GM19035 (cell line): ENCODE measurements at regions not wholly inside any gene's neighbourhood (a gene's known extent, or its start where the extent isn't known, plus 50 kb on each side); places are given as distances from the start of the nearest gene placed in this dataset.
"Not testable (repeated sequence)": the region's sequence is repeated elsewhere in the genome, so short reads cannot be mapped to it uniquely, and the experiment has no call there.

ENCODE experiments used
- ATAC-seq: cut with Tn5 transposase; IDR thresholded peaks from one replicate; pipeline ENCODE4 v1.9.1; 2021; ENCODE audit not compliant: unreplicated experiment

DNA sequence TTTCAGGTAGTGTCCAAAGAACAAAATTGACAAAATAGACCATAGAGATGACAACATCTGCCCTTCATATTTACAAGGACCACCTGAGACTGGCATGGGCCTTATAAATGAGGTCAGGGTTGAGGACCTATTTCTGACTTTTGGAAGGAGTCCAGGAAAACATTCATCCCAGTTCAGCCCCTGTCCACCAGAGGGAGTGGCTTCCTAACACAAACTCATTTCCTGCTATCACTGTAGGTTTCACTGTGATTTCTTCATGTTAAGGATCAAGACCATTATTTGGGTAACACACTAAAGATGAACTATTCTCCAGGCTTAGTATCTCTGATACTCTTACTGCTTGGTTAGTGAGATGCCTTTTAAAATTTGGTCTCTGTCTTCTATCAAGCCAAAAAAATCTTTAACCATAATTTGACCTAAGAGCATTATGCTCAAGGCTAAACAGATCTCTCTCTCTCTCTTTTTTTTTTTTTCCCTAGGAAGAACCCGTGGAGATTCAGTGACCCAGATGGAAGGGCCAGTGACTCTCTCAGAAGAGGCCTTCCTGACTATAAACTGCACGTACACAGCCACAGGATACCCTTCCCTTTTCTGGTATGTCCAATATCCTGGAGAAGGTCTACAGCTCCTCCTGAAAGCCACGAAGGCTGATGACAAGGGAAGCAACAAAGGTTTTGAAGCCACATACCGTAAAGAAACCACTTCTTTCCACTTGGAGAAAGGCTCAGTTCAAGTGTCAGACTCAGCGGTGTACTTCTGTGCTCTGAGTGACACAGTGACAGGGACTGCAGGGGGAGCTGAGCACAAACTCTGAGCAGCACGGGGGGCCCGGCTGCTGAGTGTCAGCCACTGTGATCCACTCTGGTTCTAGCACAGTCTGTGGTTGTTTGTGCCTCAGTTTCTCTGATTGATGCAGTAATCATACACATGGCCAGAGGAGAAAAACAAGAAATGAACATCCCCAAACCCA lies 267.6 kb upstream of the OR4E1 start:
- ATAC-seq: no peak

DNA sequence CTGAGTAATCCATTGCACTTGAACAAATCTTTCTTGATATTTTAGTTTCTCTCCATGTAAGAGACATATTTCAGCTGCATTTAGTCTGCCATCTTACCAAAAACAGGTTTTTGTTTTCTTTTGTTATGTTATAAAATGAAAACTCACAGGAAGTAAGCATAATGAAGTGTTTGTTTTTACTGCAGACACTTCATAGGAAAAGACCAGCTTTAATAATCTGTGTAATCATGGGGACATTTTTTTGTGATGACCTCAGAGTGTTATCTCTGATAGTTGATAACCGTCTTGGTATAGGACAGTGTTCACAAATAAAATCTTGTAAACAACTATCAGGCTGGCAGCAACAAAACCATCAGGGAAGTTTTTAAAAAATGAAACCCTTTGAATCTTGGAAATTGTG lies 266.2 kb upstream of the OR4E1 start:
- ATAC-seq: no peak

DNA sequence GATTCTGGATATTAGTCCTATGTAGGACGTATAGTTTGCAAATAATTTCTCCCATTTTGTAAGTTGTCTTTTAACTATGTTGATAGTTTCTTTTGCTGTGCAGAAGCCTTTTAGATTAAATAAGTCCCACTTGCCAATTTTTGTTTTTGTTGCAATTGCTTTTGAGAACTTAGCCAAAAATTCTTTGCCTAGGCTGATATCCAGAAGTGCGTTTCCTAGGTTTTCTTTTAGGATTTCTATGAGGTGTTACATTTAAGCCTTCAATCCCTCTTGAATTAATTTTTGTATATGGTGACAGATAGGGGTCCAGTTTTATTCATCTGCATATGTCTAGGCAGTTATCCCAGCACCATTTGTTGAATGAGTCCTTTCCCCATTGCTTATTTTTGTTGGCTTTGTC lies 264.4 kb upstream of the OR4E1 start:
- ATAC-seq: no peak

DNA sequence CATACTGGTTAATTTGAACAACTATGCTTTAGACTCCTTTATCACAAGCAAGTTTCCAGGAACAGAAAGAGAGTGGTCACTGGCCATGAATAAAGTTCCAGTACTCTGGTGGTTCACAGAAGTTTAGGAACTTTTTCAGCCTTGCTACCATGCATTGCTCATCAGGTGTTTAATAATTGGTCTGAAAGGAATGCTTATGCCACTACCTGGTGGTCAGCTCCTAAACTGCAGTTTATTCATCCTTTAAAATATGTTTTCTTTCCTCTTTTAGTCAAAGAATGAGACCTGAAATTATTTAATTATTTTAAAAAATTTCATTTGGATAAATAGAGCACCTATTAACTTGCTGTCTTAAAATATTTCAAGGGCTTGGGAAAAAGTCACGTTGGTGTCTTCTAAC lies 260.1 kb upstream of the OR4E1 start:
- no peak for ATAC-seq

DNA sequence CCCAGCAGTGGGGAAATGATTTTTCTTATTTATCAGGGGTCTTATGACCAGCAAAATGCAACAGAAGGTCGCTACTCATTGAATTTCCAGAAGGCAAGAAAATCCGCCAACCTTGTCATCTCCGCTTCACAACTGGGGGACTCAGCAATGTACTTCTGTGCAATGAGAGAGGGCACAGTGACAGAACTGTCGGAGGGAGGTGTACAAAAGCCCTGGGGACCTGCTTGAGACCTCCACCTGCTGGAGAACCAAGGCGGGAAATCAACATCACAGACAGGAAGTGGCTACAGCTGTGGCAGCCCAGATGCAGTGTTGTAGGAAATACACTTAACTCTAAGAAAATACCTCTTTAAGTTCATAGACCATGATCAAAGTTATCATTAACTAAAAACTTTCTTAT lies 250.9 kb upstream of the OR4E1 start:
- peak; percentile 68 for ATAC-seq

DNA sequence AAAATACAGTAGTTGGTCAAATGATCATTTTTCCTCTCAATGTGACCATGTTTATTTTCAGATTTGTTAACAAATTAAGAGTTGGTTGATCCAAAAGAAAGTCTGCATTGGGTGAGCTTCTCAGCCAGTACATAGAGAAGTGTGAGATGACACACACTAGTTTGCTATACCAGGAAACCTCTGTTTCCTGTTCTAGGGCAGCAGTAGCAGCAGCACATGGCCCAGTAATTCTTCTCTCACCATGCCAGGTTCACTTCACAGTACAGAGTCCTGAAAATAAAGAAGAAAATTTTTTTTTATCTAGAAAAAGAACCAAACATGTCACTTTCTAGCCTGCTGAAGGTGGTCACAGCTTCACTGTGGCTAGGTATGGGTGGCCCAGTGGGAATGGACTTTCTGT lies 250.2 kb upstream of the OR4E1 start:
- ATAC-seq: no peak

DNA sequence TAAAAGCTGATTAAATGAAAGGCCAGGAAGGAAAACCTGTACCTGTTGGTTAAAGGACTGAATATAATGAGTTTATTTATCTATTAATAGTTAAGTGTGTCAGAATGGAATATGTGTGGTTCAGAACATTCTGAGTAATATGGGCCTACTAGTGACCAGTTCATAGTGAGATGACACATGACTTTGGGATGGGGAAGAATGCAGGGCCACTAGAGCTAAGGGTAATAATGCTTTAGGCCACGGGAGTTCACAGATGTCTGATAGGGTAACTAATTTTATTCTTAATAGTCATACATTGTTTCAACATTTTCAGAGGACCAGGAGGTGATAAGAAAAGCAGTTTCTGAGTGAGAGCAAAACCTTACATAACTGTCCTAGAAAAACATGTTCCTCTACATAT lies 247.8 kb upstream of the OR4E1 start:
- ATAC-seq: no peak

DNA sequence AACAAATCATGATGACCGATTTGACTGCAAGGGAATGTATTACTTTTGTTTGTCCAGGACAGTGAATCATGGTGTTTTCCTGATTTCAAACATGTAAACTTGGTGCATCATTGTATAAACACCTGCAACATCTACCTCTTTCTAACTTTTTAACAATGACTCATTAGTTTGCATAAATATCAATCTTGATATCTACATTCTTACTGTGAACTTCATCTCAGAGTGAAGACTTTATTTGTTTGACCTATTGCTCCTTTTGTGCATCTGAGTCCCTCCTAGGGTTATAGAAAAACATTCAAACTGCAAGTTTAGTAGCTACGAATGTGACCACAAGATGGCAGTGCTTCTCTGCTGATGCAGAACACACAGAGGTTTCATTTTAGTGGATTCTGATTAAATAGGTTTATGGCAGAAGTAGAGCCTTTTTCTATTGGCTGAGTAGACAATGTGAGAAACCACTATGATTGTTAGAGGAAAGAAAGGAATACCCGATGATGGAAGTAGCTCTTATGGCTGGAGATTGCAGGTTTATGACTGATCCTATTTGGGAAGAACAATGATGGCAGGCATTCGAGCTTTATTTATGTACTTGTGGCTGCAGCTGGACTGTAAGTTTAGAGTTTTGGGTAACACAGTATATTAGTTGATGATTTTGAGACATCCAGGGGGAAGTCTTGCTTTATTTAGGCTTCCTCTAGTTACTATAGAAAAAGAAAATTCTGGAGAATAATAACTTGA lies 244.2 kb upstream of the OR4E1 start:
- ATAC-seq: peak; percentile 82

DNA sequence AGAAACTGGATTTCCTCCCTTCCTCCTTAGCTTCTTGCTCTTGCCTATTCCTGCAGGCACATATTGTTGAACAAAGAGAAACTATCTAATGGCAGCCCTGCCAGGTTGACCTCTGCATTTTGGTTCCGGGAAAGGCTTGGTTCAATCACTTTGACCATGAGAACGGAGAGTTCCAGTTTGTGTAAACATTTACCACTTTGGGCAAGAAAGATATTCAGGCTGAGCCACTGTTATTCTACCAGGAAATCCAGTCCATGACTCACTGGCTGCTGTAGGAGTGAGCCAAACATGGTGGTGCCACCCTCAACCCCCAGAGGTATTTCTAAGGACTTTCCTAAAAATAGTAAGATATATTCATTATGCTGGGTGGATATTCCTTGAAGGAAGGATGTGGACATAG lies 242.2 kb upstream of the OR4E1 start:
- no peak for ATAC-seq

DNA sequence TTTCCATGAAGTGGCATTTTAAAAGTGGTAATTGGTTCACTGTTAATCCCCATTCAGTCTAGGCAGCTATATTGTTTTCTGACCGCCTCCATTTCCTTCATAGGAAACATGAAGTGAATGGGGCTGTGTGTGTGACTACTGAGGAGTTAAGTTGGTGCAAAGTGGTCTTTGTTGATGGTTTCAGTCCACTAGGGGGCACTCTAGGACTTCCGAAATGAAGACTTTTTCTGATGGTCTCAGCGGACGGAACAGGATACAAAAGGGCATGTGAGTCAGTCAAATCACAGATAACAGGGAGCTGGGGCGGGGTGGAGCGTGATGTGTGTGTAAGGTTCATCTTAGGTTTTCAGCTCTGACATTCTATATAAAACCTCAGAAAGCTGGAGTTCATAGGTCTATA lies 240.1 kb upstream of the OR4E1 start:
- ATAC-seq: no peak

DNA sequence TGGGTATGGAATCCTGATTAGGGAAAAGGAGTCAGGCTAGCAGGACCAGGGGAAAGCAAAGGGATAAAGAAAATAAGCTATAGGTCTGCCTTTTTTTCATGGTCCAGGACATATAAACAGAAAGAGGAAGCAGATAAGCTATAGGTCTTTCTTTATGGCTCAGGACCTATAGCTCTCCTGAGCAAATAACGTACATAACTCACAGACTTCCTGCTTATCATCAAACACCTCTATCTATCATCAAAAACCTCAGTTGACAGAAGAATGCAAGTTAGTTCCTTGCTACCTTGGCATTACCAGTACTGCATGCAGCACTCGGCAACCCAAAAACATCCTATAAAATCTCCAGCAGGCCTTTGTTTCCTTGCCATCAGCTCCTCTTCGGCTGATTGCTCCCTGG lies 238.7 kb upstream of the OR4E1 start:
- no peak for ATAC-seq

DNA sequence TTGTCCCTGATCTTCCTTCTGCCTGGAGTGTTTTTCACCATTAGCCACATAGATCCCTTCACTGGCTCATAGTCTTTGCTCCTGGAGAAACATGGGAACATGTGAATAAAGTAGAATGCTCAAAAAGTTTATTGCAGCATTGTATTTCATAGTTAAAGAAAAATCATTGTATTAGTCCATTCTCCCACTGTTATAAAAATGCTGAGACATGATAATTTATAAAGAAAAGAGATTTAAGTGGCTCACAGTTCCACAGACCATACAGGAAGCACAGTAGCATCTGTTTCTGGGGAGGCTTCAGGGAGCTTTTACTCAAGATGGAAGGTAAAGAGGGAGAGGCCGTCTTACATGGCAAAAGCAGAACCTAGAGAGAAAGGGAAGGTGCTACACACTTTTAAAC lies 238.3 kb upstream of the OR4E1 start:
- ATAC-seq: no peak

DNA sequence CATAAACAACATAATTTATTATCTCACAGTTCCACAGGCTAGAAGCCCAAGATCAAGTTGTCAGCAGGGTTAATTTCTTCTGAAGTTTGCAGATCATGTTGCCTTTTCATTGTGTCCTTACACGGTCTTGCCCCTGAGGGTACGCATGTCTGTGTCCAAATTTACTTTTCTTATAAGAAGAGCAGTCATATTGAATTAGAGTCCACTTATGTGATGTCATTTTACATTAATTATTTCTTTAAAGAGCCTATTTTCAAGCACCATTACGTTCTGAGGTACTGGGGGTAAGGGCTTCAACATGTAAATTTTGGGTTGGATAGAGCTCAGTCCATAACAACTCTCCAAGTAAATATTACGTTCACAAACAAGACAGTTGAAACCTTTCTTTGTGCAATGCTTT lies 236.6 kb upstream of the OR4E1 start:
- no peak for ATAC-seq

DNA sequence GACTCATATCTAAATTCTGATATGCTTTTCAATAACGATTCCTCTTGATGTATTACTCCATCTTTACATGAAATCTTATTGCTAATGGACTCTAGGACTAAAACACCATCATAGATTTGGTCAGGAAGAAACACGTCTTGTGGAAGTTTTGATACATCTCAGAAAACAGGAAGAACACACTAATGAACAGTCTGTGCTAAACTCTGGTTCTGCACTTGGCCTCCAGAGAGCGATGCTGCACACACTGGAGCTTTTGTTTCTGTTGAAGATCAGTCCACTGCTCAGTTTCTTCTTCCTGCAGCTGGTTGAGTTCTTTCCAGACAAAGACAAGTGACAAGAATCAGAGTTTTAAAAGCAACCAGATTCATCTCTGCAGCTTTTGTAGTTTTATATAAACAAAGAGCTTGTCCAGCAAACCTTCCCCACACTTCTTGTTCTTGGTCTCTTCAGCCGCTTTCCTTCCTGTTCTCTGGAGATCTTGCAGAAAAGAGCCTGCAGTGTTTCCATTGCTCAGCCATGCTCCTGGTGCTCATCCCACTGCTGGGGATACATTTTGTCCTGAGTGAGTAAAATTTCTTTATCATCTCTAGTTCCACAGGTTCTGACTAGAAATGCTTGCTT lies 229.1 kb upstream of the OR4E1 start:
- no peak for ATAC-seq

DNA sequence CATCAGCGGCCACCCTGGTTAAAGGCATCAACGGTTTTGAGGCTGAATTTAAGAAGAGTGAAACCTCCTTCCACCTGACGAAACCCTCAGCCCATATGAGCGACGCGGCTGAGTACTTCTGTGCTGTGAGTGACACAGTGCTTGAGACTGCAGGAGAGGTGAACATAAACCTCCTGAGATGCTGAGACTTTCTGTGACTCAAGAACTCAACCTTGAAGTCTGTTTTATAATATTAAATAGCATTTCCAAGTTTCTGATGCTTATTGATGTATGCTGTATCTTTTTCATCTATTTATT lies 221.2 kb upstream of the OR4E1 start:
- ATAC-seq: not testable (repeated sequence)

DNA sequence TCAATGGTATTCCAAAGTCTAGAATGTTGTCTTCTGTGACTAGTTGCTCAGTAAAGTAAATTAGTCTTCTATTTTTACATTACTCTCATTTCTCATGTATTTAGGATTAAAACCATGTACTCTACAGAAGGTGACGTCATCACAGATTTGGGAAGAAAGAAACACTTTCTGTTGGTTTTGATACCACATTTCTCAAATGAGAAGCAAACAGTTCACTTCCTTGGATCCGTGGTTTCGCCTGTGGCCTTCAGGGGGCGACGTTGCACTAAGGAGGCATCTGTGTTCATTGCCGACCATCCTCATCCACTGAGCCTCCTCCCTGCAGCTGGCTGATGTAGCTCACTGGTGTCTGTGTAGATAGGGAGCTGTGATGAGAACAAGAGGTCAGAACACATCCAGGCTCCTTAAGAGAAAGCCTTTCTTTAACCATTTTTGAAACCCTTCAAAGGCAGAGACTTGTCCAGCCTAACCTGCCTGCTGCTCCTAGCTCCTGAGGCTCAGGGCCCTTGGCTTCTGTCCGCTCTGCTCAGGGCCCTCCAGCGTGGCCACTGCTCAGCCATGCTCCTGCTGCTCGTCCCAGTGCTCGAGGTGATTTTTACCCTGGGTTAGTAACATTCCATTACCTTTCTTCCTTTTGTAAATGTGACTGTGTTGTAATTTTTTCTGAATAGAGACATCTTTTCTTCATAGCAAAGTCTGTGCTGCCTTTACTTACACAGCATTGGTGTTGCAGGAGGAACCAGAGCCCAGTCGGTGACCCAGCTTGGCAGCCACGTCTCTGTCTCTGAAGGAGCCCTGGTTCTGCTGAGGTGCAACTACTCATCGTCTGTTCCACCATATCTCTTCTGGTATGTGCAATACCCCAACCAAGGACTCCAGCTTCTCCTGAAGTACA lies 220.6 kb upstream of the OR4E1 start:
- no peak for ATAC-seq

DNA sequence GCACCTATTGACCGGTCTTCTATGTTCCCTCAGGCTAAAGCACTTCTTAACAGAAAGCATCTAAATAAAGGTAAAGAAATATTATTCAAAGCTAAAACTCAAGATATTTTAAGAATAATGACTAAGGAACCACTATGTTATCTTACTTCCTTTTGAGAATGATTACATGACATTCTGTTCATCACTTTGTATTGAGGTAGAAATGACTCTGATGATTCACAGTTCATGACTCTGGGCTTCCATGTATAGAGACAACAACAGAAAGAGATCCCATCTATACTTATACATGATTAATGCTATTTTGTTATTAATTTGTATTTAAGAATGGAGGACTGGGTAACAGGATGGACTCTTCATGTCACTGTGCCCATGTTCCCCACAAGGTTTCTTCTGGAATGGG lies 218.3 kb upstream of the OR4E1 start:
- ATAC-seq: no peak

DNA sequence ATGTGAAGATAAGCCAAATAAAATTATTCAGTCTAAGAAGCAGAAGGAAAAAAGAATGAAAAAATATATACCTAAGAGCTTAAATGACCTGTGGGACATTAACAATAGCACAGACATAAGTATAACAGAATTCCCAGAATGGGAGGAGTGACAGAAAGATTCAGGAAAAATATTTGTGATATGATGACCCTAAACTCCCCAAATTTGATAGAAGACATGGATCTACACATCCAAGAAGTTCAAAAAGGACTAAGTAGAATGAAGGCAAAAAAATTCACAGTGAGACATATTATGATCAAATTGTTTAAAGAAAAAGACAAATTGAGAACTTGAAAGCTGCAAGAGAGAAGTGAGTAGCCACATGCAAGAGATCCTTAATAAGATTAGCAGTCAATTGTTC lies 211.4 kb upstream of the OR4E1 start:
- no peak for ATAC-seq

DNA sequence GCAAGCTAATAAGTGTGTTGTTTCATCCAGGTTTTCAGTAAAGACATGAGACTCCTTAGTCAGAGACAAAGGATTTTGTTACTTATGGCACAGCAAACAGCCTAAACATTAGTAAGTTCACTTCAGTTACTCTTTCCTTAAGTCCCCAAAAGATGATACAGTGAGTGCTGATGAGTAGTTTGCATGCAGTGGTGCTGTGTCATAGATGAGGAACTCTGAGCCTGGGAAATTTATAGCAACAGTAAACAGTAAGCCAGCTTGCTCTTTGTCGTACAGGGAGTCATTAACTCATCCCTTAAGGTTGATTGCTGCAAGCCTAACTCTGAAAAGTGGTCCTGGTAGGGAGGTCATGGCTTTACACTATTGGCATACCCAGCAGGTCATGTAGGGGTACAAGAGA lies 208.6 kb upstream of the OR4E1 start:
- ATAC-seq: no peak

DNA sequence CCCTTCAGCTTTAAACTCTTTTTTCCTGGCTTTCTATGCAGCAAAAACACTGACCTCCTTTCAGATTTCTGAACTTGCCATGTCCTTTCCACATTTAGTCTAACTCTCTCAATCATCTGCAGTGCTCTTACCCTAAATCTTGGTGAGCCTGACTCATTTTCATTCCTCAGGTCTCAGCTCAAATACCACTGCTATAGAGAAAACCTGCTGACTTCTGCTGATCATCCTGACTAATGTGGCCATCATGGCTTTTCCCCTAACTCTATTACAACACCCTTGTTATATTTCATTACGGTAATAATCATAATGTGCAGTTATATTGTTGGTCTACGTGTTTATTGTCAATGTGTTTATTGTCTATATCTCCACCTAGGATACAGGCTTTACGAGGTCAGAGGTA lies 207.3 kb upstream of the OR4E1 start:
- no peak for ATAC-seq

DNA sequence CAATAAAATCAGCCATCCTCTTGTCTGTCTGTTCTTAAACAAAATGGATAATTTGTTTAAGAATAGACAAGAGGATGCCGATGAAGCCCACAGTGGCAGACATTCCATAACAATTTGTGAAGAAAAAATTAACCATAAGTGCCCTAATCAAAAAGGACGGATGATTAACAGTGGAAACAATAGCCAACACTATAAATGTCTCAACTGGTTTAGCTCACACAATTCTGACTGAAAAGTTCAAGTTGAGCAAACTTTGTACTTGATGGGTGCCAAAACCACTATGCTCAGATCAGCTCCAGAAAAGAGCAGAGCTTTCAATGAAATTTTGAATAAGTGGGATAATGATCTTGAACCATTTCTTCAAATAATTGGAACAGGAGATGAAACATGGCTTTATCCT lies 202.2 kb upstream of the OR4E1 start:
- no peak for ATAC-seq
